ENCODE measurements at regions not wholly inside any gene's neighbourhood (a gene's known extent, or its start where the extent isn't known, plus 50 kb on each side); places are given as distances from the start of the nearest gene placed in this dataset.
"Not testable (repeated sequence)": the region's sequence is repeated elsewhere in the genome, so short reads cannot be mapped to it uniquely, and the experiment has no call there.

DNA sequence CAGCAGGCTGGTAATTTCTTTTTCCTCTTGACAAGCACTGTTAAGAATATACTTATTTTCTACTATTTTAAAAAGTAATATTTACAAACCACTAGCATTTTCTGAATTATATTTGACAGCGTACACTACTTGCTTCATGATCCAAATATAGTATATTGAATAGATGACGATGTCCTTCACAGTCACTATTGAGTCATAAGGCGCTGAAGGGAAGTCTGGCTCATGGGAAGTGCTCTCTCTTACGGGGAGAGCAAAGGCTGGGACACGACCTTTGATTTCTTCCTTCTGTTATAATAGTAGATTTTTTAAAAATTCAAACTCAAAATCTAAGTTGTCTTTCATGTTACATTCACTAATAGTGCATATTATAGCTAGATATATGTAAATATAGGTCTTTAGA is 357.1 kb downstream of the SOCS6 start:
- no peak for ATAC-seq

GRCh38 chr18:70643812-70644211 is 355.0 kb downstream of the SOCS6 start:
- no peak for ATAC-seq

DNA sequence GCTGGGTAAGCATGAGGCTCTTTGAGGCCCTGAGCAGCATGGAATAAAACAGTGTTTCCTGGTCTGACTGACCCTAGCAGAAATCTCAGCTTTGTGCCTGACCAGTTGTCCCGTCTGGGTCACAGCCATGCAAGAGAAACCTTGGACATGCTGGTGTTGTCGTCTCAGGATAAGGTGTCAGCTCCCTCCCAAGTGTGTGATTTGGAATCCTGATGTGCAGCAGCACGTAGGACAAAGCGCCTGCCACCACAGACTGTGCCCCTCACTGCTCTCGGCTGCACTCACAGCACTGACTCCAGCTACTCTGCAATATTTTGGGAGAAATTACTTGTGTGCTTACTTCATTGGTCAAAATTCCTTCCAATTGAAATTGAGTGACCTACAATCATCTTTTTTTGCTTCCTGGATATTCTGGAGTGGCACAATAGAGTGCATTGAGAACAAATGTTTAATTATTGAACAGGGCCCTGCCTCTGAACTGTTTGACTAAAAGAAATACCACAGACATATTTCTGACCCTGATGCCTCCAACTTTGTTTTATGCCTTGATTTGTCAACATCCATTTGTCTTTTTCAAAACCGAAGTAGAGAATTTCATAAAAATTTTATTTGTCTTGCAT is 352.4 kb downstream of the SOCS6 start:
- ATAC-seq: no peak

DNA sequence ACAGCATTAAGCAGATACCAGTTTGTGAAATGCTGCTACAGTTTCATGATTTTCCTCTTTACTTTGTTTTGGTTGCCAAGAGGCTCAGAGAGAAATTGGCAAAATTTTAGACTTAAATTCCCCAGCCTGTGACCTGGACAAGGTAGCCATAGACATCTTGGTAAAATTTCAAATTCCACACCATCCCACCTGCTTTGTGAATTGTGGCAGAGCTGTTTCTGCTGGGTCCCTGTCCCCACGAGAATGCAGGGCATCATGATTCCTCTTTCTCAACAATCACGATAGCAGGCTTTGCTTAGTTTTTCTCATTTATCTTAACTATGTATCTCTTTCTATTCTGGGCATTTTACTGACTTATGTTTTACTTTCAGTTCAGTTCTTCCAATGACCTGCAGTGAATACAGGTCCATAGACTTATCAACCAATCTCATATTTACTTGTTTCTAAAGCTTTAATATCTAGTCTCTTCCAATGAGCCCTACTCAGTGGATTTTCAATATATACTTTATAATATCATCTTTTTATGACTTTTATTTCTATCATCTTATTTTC is 351.6 kb downstream of the SOCS6 start:
- no peak for ATAC-seq

GRCh38 chr18:70636991-70637390 is 348.1 kb downstream of the SOCS6 start:
- no peak for ATAC-seq

- ATAC-seq: no peak
Measured at GRCh38 chr18:70634576-70635147, 345.8 kb downstream of the SOCS6 start.

DNA sequence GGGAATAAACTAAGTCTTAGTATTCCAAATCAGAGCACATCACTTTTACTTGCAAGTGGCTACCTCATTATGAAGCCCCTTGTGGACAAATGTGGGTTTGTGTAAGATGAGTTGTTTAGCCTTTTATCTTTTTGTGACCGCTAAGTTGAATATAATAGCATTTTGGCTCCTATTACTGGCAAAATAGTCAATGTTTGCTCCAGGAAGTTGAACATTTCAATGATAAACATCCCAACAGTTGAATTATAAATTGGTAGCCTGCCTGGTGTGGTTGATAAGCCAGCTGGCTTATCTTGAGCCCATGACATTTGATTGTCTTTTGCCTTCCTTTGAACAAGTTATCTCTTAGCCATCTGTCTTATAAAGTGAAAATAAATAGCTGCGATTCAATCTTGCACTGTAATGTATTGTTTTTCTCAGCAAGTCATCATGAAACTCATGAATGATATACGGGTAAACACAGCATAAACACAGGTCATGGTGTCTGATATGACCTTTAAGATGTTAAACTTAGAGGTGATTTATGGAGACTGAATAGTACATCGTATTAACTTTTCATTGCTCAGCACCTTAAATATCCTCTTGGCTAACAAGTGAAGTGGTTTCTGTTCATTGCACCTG is 338.4 kb downstream of the SOCS6 start:
- no peak for ATAC-seq

DNA sequence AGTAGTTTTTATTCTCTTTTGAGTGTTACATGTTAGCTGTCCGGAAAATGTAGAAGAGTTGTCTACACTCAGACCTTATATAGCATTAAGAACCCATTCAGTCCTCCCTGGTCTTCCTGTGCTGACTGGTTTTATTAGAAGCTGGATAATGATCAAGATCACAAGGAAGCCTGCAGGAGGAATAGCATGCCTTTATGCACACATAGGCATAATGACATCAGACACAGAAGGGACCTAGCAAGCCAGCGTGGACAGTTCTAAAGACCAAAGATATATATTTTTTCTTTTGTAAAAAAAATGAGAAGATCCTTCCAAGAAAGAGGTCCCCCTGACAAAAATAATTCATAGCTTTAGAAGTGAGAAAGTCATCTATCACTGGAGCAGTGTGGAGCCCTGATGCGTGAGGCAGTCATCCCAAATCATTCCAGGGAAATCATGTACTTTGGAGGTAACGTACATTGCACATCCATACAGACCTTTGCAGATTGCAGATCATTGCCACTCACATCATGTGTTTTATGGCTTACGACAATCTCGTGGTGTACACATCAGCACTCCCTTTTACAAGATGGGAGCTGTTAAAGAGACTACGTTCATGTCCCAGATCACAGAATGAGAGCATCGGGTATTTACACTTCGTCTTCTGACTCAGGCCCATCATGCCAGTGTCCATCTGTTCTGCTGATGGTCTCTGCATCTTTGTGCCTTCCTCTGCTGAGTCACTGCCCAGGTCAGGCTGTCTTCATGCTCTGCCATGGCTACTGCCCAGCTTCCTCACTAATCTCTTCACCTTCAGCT is 334.0 kb downstream of the SOCS6 start:
- ATAC-seq: no peak

GRCh38 chr18:70621710-70622109 is 332.9 kb downstream of the SOCS6 start:
- ATAC-seq: no peak

DNA sequence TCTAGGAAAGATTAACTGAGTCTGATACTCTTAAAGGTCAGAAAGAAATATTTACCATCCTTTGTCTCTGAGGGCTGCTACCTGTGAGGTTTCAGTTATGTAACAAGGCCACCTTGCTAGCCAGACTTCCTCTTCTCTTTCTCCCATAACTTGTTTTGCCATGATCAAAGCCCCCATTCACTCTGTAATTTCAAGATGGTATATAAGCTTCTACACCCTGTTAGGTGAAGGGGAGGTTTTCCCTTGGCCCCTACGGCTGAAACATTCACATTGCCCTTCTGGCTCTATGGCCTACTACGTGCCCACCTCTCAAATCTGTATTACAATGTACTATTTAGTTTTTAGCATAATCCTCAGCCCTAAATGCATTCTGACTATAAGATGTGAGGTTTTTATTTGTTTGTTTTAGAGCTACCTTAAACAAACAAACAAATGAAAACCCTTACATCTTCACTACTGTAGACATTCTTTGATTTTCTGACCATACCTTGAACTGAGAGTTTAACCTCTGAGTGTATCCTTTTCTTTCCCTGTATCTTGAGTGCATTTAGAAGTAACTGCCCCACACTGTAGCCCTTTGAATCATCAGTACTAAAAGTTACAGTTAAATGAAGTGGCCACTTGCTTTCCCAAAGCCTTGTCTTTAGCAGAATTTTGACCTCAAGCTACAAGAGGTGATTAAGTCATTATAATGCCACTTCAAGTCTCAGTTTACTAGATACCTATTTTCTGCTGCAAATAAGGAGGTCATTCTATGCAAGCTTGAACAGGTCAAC is 332.2 kb downstream of the SOCS6 start:
- ATAC-seq: no peak

DNA sequence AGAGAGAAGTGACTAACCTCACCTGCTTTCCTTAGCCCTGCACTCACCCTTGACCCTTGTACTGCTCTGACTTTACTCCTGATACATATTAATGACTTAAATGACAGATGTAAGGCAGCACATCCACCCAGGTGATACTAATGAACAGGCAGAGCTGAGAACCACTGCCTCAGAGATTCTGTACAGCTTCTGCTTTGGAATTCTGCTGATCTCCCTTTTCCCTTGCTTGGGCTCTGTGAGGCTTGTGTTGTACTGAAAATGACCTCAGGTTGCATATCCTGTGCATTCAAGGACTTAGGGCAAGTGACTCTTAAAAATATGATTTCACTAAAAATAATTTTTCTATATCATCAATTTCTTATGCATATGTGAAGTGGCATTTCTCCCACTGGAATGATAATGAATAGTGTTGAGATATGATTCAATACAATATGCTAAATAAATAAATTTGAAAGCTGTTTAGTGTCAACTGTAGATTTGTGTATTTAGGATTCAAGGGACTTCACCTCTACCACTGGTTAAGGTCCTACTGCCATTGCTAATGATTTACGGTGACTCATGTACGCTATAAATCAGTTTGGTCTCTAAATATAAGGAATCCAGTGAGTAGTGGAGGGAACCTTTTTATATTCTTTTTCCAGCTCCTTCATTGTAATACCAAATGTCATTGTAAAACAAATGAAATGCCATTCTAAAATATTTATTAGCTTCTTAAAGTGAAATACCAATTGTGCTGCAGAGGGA is 328.3 kb downstream of the SOCS6 start:
- no peak for ATAC-seq

DNA sequence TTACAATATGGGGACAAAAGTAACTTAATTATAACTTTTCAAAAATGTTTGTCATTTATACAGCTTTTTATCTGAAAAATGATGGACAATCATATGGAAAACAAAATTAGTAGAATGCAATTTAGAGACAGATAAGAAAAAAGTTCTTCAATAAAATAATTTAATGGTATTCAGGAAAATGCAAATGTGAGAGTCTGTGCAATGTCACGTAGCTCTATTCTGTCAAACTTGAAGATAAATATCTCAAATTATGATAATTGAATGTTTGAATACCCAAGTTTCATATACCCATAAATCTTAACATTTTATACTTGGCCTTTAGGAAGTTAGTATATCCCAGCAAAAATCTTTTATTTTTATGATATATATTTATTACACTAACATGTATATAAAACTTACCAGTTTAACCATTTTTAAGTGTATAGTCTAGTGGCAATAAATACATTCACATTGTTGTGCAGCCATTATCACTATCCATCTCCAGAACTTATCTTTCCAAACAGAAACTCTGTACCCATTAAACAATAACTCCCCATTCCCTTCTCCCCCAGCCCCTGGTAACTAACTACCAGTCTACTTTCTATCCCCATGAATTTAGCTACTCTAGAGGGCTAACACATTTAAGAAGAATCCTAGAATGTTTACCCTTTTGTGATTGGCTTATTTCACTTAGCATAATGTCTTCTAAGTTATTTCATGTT is 311.5 kb downstream of the SOCS6 start:
- no peak for ATAC-seq

GRCh38 chr18:70598406-70598805 is 309.6 kb downstream of the SOCS6 start:
- ATAC-seq: no peak

- no peak for ATAC-seq
Measured at GRCh38 chr18:70582981-70583380, 294.1 kb downstream of the SOCS6 start.

GRCh38 chr18:70578480-70578879 is 289.6 kb downstream of the SOCS6 start:
- no peak for ATAC-seq

GRCh38 chr18:70577023-70577420 is 288.2 kb downstream of the SOCS6 start:
- no peak for ATAC-seq

DNA sequence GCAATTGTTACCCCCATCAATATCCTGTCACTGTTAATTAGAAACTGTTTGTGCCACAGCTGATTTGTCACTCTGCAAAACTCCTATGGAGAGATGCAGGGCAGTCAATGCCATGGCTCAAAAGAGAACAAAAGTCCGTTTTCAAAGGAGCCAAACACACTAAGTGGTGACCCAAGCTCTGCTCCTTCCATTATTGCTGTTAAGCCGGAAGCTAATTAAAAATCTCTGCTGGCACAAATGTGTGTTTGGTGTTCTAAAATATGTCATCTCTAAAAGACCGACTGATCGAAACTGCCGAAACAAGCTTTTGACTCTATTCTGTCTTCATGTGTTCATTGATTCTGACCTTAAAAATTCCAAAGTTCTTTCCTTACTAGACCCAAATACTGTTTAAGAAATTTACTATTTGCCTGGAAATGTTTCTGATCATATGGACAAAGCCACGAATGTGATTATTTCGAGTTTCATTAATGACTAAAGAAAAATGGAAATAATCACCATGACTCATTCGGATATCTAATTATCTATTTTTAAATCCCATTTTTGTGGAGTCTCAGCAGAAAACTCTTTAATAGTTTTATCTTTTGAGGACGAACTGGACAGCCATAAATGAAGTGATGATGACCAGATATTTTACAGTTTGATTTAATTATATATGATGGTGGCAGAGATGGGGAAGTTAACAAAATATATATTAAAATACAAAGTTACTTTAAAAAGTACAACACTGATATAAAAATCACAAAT is 287.6 kb downstream of the SOCS6 start:
- ATAC-seq: no peak

- ATAC-seq: not testable (repeated sequence)
Measured at GRCh38 chr18:70574951-70575350, 286.1 kb downstream of the SOCS6 start.

GRCh38 chr18:70569647-70570046 is 280.8 kb downstream of the SOCS6 start:
- ATAC-seq: not testable (repeated sequence)

DNA sequence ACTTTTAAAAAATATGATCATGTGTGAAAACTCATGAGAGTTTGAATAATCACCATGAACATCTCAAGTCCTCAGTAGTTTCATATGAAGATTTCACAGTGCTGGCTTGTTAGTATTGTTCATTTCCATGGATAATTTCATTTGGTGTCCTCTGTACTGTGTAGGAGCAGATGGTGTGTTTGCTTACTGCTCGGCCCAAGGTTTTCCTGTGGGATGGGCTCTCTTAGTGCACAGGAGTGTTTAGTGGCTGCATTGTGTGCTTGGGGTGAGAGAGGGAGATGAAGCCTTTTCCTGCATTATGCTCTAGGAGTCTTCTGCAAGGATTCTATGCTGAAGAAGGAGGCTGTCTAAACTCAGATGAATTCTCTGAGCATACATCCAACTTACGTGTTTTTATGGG is 270.6 kb downstream of the SOCS6 start:
- ATAC-seq: no peak
